Stimulated activated CD4-positive, alpha-beta T cell treated with anti-CD3 and anti-CD28 coated beads, Interleukin-2, amount 100 ng/mL, for 4 hours (primary cell): ENCODE measurements at regions not wholly inside any gene's neighbourhood (a gene's known extent, or its start where the extent isn't known, plus 50 kb on each side); places are given as distances from the start of the nearest gene placed in this dataset.

Source experiments
- DNase-seq: peaks from one replicate; pipeline ENCODE4 v3.0.0-alpha.2; 2020; ENCODE audit warnings: low read depth

GRCh38 chr3:177431525-177432176 is 234.4 kb upstream of the TBL1XR1 start:
- no peak for DNase-seq

- no peak for DNase-seq
Observed at GRCh38 chr3:177435301-177435700, 238.0 kb upstream of the TBL1XR1 start.

- no peak for DNase-seq
Observed at GRCh38 chr3:177437513-177438337, 240.4 kb upstream of the TBL1XR1 start.

GRCh38 chr3:177438596-177439220 is 241.4 kb upstream of the TBL1XR1 start:
- DNase-seq: no peak

- DNase-seq: no peak
Observed at GRCh38 chr3:177439694-177440269, 242.5 kb upstream of the TBL1XR1 start.

GRCh38 chr3:177440456-177441104 is 243.3 kb upstream of the TBL1XR1 start:
- DNase-seq: no peak

GRCh38 chr3:177441276-177441812 is 244.1 kb upstream of the TBL1XR1 start:
- no peak for DNase-seq

- DNase-seq: no peak
Observed at GRCh38 chr3:177441813-177442646, 244.7 kb upstream of the TBL1XR1 start.

- DNase-seq: no peak
Observed at GRCh38 chr3:177443469-177443868, 246.2 kb upstream of the TBL1XR1 start.

- DNase-seq: no peak
Observed at GRCh38 chr3:177444696-177445095, 247.4 kb upstream of the TBL1XR1 start.

- no peak for DNase-seq
Observed at GRCh38 chr3:177445549-177445948, 248.3 kb upstream of the TBL1XR1 start.

GRCh38 chr3:177446165-177446601 is 248.9 kb upstream of the TBL1XR1 start:
- DNase-seq: no peak

GRCh38 chr3:177447938-177448337 is 250.7 kb upstream of the TBL1XR1 start:
- DNase-seq: no peak

- DNase-seq: no peak
Observed at GRCh38 chr3:177448987-177449359, 251.7 kb upstream of the TBL1XR1 start.

GRCh38 chr3:177449360-177450006 is 252.2 kb upstream of the TBL1XR1 start:
- DNase-seq: no peak

- no peak for DNase-seq
Observed at GRCh38 chr3:177451301-177451750, 254.0 kb upstream of the TBL1XR1 start.

GRCh38 chr3:177451864-177452830 is 254.9 kb upstream of the TBL1XR1 start:
- no peak for DNase-seq

- no peak for DNase-seq
Observed at GRCh38 chr3:177452831-177453450, 255.7 kb upstream of the TBL1XR1 start.

GRCh38 chr3:177453451-177453844 is 256.2 kb upstream of the TBL1XR1 start:
- no peak for DNase-seq
